GM04504 (cell line): ENCODE measurements at regions not wholly inside any gene's neighbourhood (a gene's known extent, or its start where the extent isn't known, plus 50 kb on each side); places are given as distances from the start of the nearest gene placed in this dataset.

Experiments
- DNase-seq: peaks from one replicate; pipeline ENCODE4 v3.0.0-alpha.2; 2012; ENCODE audit warnings: low read depth

- no peak for DNase-seq
These were observed 203.0 kb upstream of the USP25 start for GRCh38 chr21:15526798-15527197.

DNA sequence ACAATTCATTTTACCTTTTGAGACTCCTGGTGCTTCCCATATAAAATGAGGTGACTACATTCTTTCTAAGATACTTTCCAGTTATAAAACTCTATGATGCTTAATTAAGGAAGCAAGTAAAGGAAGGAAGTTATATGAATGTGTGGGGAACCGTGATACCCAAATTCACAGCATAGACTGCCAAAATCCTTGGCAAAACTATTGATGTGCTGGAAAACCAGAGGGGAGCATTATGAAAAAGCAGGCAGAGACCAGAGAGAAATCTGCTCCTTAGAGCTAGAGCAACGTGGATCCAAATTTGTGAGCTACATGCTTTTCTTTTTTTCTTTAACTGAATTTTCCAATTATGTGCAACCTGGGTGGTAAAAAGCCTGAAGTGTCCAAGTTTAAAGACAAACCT is 201.4 kb upstream of the USP25 start:
- no peak for DNase-seq

- DNase-seq: no peak
These were observed 197.8 kb upstream of the USP25 start for GRCh38 chr21:15531986-15532385.

- no peak for DNase-seq
These were observed 196.2 kb upstream of the USP25 start for GRCh38 chr21:15533618-15534017.

DNA sequence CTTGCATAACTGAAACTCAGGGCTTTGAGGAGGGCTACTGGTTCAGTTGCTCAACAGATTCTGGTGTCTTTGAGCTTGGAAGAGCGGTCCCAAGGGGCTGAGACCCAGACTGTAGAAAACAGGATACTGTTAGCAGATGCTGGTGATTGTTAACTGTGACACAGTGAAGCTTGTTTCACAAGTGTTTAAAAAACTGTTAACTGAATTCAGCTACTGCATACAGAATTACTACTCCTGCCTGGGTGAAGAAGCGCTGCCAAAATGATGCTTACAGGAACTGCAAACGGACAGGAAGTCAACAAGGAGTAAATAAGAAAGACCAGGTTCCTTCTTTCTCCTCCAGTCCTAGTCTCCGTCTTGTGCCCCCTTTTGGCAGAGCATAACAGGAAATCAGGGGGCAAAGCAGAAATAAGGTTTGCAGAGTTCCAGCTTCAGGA is 195.3 kb upstream of the USP25 start:
- DNase-seq: no peak

DNA sequence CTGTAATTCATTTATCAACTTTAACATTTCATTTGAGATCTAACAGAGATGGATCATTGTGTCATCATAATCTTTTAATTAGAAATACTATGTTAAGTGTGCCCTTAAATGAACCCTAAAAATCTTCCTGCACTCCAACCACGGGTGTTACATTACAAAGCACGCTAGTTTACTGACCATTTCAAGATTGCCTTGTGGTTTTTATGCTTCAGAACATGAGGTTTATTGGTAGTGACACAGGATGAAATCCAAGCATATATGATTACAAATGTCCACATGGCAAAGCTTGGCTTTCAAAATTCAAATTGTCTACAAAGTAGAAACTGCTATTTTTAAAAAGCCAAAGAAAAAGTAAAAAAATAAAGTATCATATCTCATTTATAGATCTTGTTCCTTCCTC is 190.4 kb upstream of the USP25 start:
- DNase-seq: no peak

GRCh38 chr21:15543473-15543872 is 186.3 kb upstream of the USP25 start:
- no peak for DNase-seq

GRCh38 chr21:15549671-15550070 is 180.1 kb upstream of the USP25 start:
- DNase-seq: peak; percentile 15

GRCh38 chr21:15552914-15553494 is 176.8 kb upstream of the USP25 start:
- peak; percentile 7 for DNase-seq

DNA sequence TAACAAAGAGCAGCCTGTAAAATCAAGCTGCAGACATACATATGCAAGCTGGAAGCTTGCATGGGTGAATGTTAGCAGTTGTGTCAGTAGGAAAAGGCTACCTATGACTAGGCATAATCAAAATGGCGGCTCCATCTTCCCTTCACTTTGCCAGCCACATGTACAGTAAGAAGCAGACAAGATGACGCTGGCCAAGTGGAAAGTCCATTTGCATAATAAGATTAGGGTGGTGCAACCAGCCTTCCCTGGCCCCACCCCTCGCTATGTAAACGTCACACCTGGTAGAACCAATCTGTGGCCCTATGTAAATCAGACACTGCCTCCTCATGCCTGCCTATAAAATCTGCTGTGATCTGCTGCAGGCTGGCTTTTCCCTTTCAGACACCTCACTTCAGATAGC is 171.9 kb upstream of the USP25 start:
- DNase-seq: no peak

- no peak for DNase-seq
These were observed 170.9 kb upstream of the USP25 start for GRCh38 chr21:15558884-15559283.

- DNase-seq: no peak
These were observed 170.1 kb upstream of the USP25 start for GRCh38 chr21:15559660-15560059.

DNA sequence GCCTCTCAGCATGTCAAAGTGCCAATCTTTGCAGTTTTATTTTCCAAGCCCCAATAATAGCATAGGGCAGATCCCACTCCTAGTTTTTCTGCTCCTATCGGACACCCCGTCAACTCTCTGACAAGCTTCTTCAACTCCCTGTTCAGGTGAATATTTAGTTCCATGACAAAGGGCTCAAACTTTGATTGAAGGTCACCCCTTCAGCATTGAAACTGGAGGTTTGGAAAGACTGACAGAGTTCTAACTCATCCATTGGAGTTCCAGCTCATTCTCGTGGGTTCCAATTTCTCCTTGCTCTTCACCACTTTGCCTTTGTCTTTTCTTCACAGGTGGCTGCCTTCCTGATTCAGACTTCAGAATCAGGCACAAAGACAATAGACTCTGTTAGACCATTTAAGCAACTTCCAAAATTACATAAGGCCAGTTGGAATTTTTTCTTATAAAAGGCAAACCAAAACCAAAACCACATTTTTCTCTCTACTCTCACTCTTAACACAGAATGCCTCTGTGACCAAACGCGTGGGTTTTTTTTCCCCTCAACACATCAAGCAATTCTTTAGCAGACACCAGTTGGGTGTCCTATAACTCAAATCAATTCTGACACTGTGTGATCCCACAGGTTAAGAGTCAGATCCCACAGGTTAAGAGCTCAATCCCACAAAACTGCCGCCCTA is 169.3 kb upstream of the USP25 start:
- DNase-seq: no peak

DNA sequence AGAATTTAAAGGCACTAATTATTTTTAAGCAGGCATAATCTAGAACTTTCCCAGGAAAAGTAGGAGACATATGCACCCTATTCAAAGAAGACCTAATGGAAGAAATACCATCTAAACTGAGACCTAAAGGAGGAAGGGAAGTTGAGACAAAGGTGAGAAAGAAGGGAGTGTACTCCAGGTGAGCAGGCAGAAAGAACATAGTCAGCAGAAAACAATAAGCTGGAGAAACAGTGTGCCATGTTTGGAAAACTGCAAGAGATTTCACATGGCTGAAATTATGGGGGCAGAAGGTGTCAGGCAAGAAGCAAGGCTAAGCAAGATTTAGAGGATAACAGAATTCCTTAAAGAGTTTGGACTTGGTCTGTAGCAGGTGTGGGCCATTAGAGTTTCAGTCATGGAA is 167.0 kb upstream of the USP25 start:
- no peak for DNase-seq

DNA sequence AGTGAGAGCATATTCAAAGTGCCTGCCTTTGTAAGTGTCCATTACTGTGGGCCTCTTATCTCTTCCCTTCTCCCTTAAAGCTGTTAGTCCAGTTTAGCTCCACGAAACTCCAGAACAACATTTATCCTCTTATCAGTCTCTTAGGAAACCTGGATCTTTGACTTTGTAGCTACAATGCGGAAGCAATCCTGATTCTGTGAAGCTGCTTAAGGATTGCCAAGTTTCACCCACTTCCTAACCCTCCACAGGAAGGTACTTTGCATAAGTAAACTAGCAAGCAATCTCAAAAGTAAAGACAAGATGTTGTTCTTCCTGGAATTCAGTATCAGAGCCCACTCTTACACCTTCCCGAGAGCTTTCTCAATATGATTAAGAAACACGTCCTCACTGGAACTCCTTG is 164.9 kb upstream of the USP25 start:
- DNase-seq: no peak

DNA sequence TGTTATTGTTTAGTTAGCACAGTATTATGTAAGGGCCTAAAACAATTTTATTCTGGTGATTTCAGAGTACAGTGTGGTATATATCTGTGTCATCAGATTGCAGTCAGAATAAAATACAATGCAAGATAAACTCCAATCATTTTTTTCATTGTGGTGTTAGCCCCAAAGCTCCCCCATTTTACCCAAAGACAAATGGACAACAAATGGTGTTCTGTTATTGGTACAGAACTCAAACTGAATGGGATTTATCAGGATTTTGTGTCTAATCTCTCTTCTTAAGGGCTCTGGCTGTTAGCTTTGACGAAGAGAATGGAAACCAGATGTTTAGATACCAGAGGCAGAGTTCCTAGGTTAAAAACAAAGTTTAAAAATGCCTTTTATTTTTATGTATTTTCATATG is 163.1 kb upstream of the USP25 start:
- DNase-seq: no peak

- DNase-seq: no peak
These were observed 162.6 kb upstream of the USP25 start for GRCh38 chr21:15567191-15567590.

DNA sequence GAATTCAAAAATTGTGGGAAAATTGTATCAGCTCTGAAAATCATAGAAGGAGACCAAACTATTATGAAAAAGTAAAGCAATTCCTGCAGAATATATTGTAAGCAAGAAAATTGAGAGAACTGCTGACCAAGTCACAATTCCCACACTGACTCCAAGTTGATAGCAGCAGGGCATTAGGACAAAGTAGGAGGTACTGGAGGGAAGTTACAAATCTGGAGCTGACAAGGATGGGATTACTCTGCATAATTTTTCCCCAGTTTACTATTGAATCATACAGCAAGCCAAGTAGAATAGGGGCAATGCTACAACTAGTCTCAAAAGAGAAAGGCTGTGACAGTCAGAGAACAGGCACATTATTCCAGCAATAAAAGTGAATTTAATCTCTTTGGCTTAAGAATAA is 161.3 kb upstream of the USP25 start:
- DNase-seq: no peak

GRCh38 chr21:15586752-15587427 is 142.9 kb upstream of the USP25 start:
- DNase-seq: no peak

- DNase-seq: peak; percentile 20
These were observed 137.4 kb upstream of the USP25 start for GRCh38 chr21:15592271-15592860.

GRCh38 chr21:15592957-15593356 is 136.8 kb upstream of the USP25 start:
- no peak for DNase-seq

GRCh38 chr21:15601390-15601789 is 128.4 kb upstream of the USP25 start:
- DNase-seq: no peak

DNA sequence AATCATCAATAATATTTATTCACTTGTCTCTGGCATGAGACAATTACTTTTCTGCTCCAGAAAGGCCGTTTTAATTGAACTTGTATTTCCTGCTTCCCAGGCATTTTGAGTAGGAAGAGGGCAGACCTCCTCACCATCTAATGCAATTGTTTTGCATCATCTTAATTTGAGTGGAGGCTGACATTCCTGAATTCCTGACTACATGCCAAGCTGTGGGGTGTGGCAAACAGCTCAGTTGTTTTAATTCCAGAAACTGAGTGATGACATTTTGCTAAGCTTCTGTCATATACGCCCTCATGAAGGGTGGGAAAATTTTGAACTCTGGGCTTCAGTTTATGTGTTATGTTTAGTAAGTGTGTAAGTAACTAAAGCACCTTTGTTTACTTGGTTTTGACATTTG is 125.4 kb upstream of the USP25 start:
- DNase-seq: peak; percentile 73
